HFFc6 (cell line): ENCODE measurements at regions not wholly inside any gene's neighbourhood (a gene's known extent, or its start where the extent isn't known, plus 50 kb on each side); places are given as distances from the start of the nearest gene placed in this dataset.

Source experiments
- DNase-seq: peaks from one replicate; pipeline ENCODE4 v3.0.0-alpha.2; 2018
- H3K27ac Mint-ChIP-seq: 2 replicates; pipeline ENCODE4 v1.8.0; 2020; ENCODE audit warnings: mild to moderate bottlenecking, mixed read lengths
- H3K27me3 Mint-ChIP-seq: 2 replicates; pipeline ENCODE4 v1.8.0; 2021; ENCODE audit warnings: mild to moderate bottlenecking, moderate library complexity, mixed read lengths; ENCODE audit not compliant: insufficient read depth
- H3K36me3 Mint-ChIP-seq: 2 replicates; pipeline ENCODE4 v1.8.0; 2021; ENCODE audit warnings: low read depth, mixed read lengths
- H3K4me1 Mint-ChIP-seq: 2 replicates; pipeline ENCODE4 v1.8.0; 2020; ENCODE audit warnings: low read depth, mixed read lengths
- H3K4me3 Mint-ChIP-seq: 2 replicates; pipeline ENCODE4 v1.8.0; 2020; ENCODE audit warnings: mild to moderate bottlenecking, moderate library complexity, mixed read lengths
- H3K9me3 Mint-ChIP-seq: 2 replicates; pipeline ENCODE4 v1.8.0; 2020; ENCODE audit warnings: mild to moderate bottlenecking, mixed read lengths
- TF ChIP-seq, protein P1 (sequence below): fragments of 200-600 bp; sonication (generic); IDR thresholded peaks from 2 replicates; pipeline ENCODE4 v1.5.0; 2021; ENCODE audit warnings: antibody characterized with exemption, mild to moderate bottlenecking

DNA sequence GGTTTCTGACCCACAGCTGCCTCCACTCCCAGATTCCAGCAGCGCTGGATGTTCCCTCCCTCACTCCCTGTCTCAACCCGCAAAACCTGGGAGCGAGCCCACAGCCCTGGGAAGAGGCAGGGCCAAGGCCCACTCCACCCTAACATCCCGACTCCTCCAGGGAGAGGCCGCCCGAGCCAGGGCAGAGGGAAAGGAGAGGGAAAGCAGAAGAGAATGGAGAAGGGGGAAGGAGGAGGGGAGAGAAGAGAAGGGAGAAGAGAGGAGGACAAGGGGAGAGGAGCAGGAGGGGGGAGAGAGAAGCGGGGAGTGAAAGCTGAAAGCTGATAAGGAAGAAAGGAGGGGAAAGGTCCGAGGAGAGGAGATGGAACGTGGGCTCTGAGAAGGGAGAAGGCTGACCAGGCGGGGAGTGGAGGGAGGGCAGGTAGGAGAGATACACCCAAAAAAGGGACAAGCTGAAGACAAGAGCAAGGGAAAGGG is 120.2 kb upstream of the PJA1 start:
- no peaks in the 10 kb centered on the region for H3K9me3 Mint-ChIP-seq
- DNase-seq = no peak
- TF ChIP-seq, protein P1, sequence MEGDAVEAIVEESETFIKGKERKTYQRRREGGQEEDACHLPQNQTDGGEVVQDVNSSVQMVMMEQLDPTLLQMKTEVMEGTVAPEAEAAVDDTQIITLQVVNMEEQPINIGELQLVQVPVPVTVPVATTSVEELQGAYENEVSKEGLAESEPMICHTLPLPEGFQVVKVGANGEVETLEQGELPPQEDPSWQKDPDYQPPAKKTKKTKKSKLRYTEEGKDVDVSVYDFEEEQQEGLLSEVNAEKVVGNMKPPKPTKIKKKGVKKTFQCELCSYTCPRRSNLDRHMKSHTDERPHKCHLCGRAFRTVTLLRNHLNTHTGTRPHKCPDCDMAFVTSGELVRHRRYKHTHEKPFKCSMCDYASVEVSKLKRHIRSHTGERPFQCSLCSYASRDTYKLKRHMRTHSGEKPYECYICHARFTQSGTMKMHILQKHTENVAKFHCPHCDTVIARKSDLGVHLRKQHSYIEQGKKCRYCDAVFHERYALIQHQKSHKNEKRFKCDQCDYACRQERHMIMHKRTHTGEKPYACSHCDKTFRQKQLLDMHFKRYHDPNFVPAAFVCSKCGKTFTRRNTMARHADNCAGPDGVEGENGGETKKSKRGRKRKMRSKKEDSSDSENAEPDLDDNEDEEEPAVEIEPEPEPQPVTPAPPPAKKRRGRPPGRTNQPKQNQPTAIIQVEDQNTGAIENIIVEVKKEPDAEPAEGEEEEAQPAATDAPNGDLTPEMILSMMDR = no peak
- no peak overlapping the region for H3K27ac Mint-ChIP-seq
- no peaks in the 10 kb centered on the region for H3K4me1 Mint-ChIP-seq
- H3K27me3 Mint-ChIP-seq = peaks cover 10% of the 10 kb centered on the region
- peak overlapping the region; percentile 32 for H3K4me3 Mint-ChIP-seq
- H3K36me3 Mint-ChIP-seq = no peaks in the 10 kb centered on the region

DNA sequence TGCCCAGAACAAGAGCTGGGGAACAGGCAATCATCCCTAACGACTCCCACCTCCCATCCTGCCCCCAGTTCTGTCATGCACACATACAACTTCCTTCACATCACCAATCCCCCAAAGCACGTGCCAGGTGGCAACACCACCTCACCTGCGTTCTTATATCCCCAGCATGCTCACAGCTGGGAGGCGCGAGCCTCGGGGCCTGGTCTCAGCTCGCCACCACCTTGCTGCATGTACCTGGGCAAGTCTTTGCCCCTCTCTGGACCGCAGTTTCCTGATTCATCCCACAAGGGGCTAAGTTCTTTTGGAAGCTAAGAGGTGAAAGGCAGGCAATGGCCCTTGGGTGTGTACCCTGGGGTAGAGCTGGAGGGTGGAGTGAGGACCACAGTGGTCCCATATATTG is 119.2 kb upstream of the PJA1 start:
- H3K27ac Mint-ChIP-seq = no peak overlapping the region
- DNase-seq = no peak
- H3K4me3 Mint-ChIP-seq = no peak overlapping the region
- no peaks in the 10 kb centered on the region for H3K36me3 Mint-ChIP-seq
- TF ChIP-seq, protein P1 = no peak
- H3K4me1 Mint-ChIP-seq = no peaks in the 10 kb centered on the region
- H3K27me3 Mint-ChIP-seq = peaks cover 12% of the 10 kb centered on the region
- H3K9me3 Mint-ChIP-seq = no peaks in the 10 kb centered on the region

DNA sequence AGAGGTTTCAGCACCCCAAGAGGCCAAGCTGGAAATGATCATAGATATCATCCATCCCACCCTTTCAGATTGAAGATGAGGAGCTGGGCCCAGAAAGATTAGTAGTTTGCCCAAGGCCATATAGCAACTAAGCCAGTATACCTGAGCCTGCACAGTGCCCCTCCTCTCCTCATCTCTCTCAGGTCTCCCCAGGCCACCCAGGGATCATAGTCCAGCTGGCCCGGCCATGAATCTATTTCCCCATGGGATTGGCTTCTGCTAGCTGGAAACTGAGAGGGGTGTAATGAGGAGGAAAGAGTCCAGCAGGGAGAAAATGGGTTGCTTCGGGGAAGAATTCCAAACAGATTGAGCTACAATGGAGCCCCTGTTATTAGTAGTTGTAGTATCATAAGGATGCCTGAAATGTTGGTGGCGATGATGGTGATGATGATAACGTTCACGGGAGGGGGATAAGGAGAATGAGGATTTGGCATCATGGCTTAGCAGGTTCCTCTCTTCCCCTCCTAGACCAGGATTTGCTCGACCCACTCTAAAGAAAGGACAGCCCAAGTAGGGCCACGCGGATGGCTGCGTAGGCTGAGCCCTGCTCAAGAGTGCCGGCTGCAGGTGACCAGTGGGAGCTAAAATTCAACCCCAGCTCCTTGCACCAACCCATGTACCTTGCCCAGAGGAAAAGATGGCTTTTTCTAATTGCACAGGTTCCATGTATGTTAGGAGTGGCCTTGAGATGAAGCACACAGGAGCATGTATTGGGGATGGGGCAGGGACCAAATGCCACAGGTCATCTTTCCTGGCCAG is 117.8 kb upstream of the PJA1 start:
- DNase-seq = no peak
- no peaks in the 10 kb centered on the region for H3K9me3 Mint-ChIP-seq
- peaks cover 10% of the 10 kb centered on the region for H3K27me3 Mint-ChIP-seq
- TF ChIP-seq, protein P1 = no peak
- no peak overlapping the region for H3K4me3 Mint-ChIP-seq
- no peak overlapping the region for H3K27ac Mint-ChIP-seq
- no peaks in the 10 kb centered on the region for H3K36me3 Mint-ChIP-seq
- H3K4me1 Mint-ChIP-seq = no peaks in the 10 kb centered on the region

DNA sequence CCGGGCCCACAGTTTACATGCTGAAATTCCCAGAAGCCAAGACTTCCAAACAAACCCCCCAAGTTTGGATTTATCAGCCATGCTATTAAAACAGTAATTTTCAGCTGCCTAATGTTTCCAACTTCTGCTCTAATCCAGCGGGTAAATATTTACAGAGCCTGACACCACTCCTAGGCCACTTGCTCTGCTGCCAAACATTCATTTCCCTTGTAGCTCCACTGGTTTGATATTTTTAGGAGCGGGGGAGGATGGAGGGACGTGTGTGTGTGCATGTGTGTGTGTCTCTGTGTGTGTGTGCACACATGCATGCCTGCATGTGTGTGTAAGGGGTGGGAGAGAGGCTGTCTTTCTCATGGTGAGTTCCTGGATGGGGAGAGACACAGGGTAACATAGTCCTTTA is 115.7 kb upstream of the PJA1 start:
- DNase-seq = no peak
- Mint-ChIP-seq H3K4me1 (no peaks in the 10 kb centered on the region), H3K27me3 (peaks cover 19% of the 10 kb centered on the region), H3K36me3 (no peaks in the 10 kb centered on the region), H3K27ac (no peak overlapping the region), H3K4me3 (no peak overlapping the region), H3K9me3 (no peaks in the 10 kb centered on the region)
- TF ChIP-seq, protein P1 = no peak

DNA sequence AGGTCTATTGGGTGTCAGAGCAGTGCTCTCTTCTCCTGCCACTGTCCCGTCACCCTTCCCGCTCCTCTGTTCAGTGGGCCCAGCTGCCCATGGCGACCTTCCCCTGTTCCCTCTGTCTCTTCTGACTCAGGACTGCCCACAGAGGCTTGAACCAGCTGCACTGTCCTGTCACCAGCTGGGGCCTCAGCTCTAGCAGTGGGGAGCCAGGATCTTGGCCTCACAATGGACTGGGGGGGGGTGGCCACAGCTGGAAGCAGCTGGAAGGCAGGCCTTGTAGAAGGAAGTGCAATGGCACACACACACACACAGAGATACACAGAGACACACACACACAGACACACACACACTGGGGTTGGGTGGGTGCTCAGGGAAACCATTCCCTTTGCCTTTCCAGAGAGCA is 114.0 kb upstream of the PJA1 start:
- Mint-ChIP-seq H3K27ac (no peak overlapping the region), H3K4me1 (no peaks in the 10 kb centered on the region), H3K4me3 (no peak overlapping the region), H3K36me3 (no peaks in the 10 kb centered on the region), H3K27me3 (peaks cover 19% of the 10 kb centered on the region), H3K9me3 (no peaks in the 10 kb centered on the region)
- no peak for DNase-seq
- TF ChIP-seq, protein P1 = no peak
